SK-N-SH (cell line): ENCODE measurements at regions not wholly inside any gene's neighbourhood (a gene's known extent, or its start where the extent isn't known, plus 50 kb on each side); places are given as distances from the start of the nearest gene placed in this dataset.

Source experiments
- CTCF ChIA-PET: fragments of 300-600, 350-600 bp; formaldehyde crosslinking; extraction: SDS; loops from one replicate; lab custom pipeline; 2021; lab: Yijun Ruan, JAX
- POLR2A ChIA-PET: fragments of 350-600 bp; sonication (Branson Sonifier 250); formaldehyde crosslinking; extraction: SDS; loops from one replicate; lab custom pipeline; 2020; ENCODE audit warnings: antibody characterized with exemption, inconsistent platforms; lab: Yijun Ruan, JAX
- DNase-seq: peaks from one replicate; pipeline ENCODE4 v3.0.0; 2012
- H2AFZ ChIP-seq: fragments of 200-600 bp; sonication (generic); 2 replicates; pipeline ENCODE4 v1.8.1; 2016; ENCODE audit warnings: antibody characterized with exemption, mild to moderate bottlenecking, low read depth
- H3F3A ChIP-seq: fragments of 200-600 bp; sonication (generic); replicated peaks from 2 replicates; pipeline ENCODE3; 2016; ENCODE audit warnings: antibody characterized with exemption, mild to moderate bottlenecking; ENCODE audit not compliant: insufficient read depth
- H3K27ac ChIP-seq, 2 experiments: fragments of 200-500 bp in 1 of 2; fragments of 200-600 bp in 1 of 2; sonication (Bioruptor generic) in 1 of 2; sonication (generic), shearing (Covaris generic) in 1 of 2; 2 replicates each; pipeline versions ENCODE4 v1.5.1 to v1.6.1; 2014 to 2016; ENCODE audit warnings: low read depth in 2 of 2, inconsistent platforms in 1 of 2, low read length in 1 of 2, mild to moderate bottlenecking in 1 of 2, mixed read lengths in 1 of 2
- H3K27me3 ChIP-seq: fragments of 200-600 bp; sonication (generic), shearing (Covaris generic); 2 replicates; pipeline ENCODE4 v1.6.1; 2016; ENCODE audit warnings: mixed run types; ENCODE audit not compliant: insufficient read depth
- H3K36me3 ChIP-seq, 2 experiments: fragments of 200-500 bp in 1 of 2; fragments of 200-600 bp in 1 of 2; sonication (Bioruptor generic) in 1 of 2; sonication (generic) in 1 of 2; replicated peaks in 1 of 2; 2 replicates each; pipeline versions ENCODE3 to v1.5.1; 2014 to 2016; ENCODE audit warnings: low read length in 1 of 2, mild to moderate bottlenecking in 1 of 2; ENCODE audit not compliant: insufficient read depth in 2 of 2, control insufficient read depth in 1 of 2
- H3K4me1 ChIP-seq, 2 experiments: fragments of 200-500 bp in 1 of 2; fragments of 200-600 bp in 1 of 2; sonication (Bioruptor generic) in 1 of 2; sonication (generic), shearing (Covaris generic) in 1 of 2; 2 replicates each; pipeline versions ENCODE4 v1.5.1 to v1.6.1; 2014 to 2016; ENCODE audit warnings: low read depth in 1 of 2, low read length in 1 of 2, mixed run types in 1 of 2; ENCODE audit not compliant: insufficient read depth in 2 of 2, control insufficient read depth in 1 of 2
- H3K4me2 ChIP-seq: fragments of 200-600 bp; sonication (generic), shearing (Covaris generic); 2 replicates; pipeline ENCODE4 v1.6.1; 2017; ENCODE audit warnings: mixed run types
- H3K4me3 ChIP-seq, 2 experiments: fragments of 200-500 bp in 1 of 2; fragments of 200-600 bp in 1 of 2; sonication (Bioruptor generic) in 1 of 2; sonication (generic), shearing (Covaris generic) in 1 of 2; 2 replicates each; pipeline versions ENCODE4 v1.5.1 to v1.8.1; 2014 to 2016; ENCODE audit warnings: low read depth in 2 of 2, inconsistent platforms in 1 of 2, low read length in 1 of 2, mild to moderate bottlenecking in 1 of 2, mixed read lengths in 1 of 2, moderate library complexity in 1 of 2
- H3K79me2 ChIP-seq: fragments of 200-600 bp; sonication (generic); 2 replicates; pipeline ENCODE4 v1.8.1; 2017; ENCODE audit warnings: mild to moderate bottlenecking; ENCODE audit not compliant: insufficient read depth
- H3K9ac ChIP-seq: fragments of 200-600 bp; sonication (generic); 2 replicates; pipeline ENCODE4 v1.6.1; 2017; ENCODE audit warnings: mixed run types
- H3K9me2 ChIP-seq: fragments of 200-600 bp; sonication (generic); 2 replicates; pipeline ENCODE4 v1.6.1; 2017; ENCODE audit warnings: mixed run types
- H3K9me3 ChIP-seq: fragments of 200-600 bp; sonication (generic); 2 replicates; pipeline ENCODE4 v1.6.1; 2017; ENCODE audit warnings: mixed run types, mild to moderate bottlenecking, moderate library complexity
- H4K20me1 ChIP-seq: fragments of 200-600 bp; sonication (generic); 2 replicates; pipeline ENCODE4 v1.6.1; 2017; ENCODE audit warnings: mild to moderate bottlenecking, mixed run types; ENCODE audit not compliant: insufficient read depth
- ELF1 ChIP-seq: IDR thresholded peaks from 2 replicates; pipeline ENCODE4 v1.4.0; 2012
- EP300 ChIP-seq, 2 experiments: IDR thresholded peaks; 2 replicates each; pipeline versions ENCODE4 v1.4.0 to v1.6.1; 2012; ENCODE audit warnings: borderline replicate concordance in 1 of 2, low read depth in 1 of 2, low read length in 1 of 2
- FOXJ3 ChIP-seq: sonication (generic); formaldehyde crosslinking; IDR thresholded peaks from 2 replicates; pipeline ENCODE4 v1.5.1; 2020; ENCODE audit warnings: mild to moderate bottlenecking, missing genetic modification reagents
- FOXM1 ChIP-seq: IDR thresholded peaks from 2 replicates; pipeline ENCODE4 v1.4.0; 2012; ENCODE audit warnings: low read depth, mild to moderate bottlenecking
- JUND ChIP-seq: IDR thresholded peaks from 2 replicates; pipeline ENCODE4 v1.4.0; 2012
- MEF2A ChIP-seq: IDR thresholded peaks from 2 replicates; pipeline ENCODE4 v1.4.0; 2012; ENCODE audit warnings: low read depth, borderline replicate concordance
- MXI1 ChIP-seq: IDR thresholded peaks from 2 replicates; pipeline ENCODE4 v1.6.1; 2012; ENCODE audit warnings: mild to moderate bottlenecking, low read depth, low read length, improper control_type of control experiment
- NFIC ChIP-seq: IDR thresholded peaks from 2 replicates; pipeline ENCODE4 v1.4.0; 2012; ENCODE audit warnings: borderline replicate concordance
- NRF1 ChIP-seq: IDR thresholded peaks from 2 replicates; pipeline ENCODE4 v1.6.1; 2012; ENCODE audit warnings: low read depth, mild to moderate bottlenecking, low read length
- POLR2AphosphoS5 ChIP-seq: IDR thresholded peaks from 2 replicates; pipeline ENCODE4 v1.6.1; 2012; ENCODE audit warnings: low read depth, low read length
- SMC3 ChIP-seq: IDR thresholded peaks from 2 replicates; pipeline ENCODE4 v1.6.1; 2012; ENCODE audit warnings: low read depth, low read length, improper control_type of control experiment
- TAF1 ChIP-seq: IDR thresholded peaks from 2 replicates; pipeline ENCODE4 v1.6.1; 2012; ENCODE audit warnings: low read depth, mild to moderate bottlenecking, low read length, moderate library complexity, borderline replicate concordance
- TCF12 ChIP-seq: IDR thresholded peaks from 2 replicates; pipeline ENCODE4 v1.4.0; 2012
- WGBS: methylation state at CpG from one replicate; pipeline ENCODE4 v1.1.6; 2017; ENCODE audit warnings: low lambda C conversion rate; 5-methylcytosine and 5-hydroxymethylcytosine counted together
- TF ChIP-seq, protein P1 (sequence below): IDR thresholded peaks from 2 replicates; pipeline ENCODE4 v1.4.0; 2012; ENCODE audit warnings: low read depth
- TF ChIP-seq, protein P2 (sequence below): fragments of 150-350 bp; IDR thresholded peaks from 2 replicates; pipeline ENCODE4 v1.6.1; 2016; ENCODE audit warnings: mild to moderate bottlenecking, low read depth, low read length
- TF ChIP-seq, protein P3 (sequence below): IDR thresholded peaks from 2 replicates; pipeline ENCODE4 v1.4.0; 2012; ENCODE audit warnings: low read depth, borderline replicate concordance
- TF ChIP-seq, protein P4 (sequence below): fragments of 200-600 bp; sonication (generic); IDR thresholded peaks from 2 replicates; pipeline ENCODE4 v1.6.1; 2017; ENCODE audit warnings: antibody characterized with exemption, mild to moderate bottlenecking, moderate library complexity
- TF ChIP-seq, protein P5 (sequence below): fragments of 150-350 bp; IDR thresholded peaks from 2 replicates; pipeline ENCODE4 v1.6.1; 2017; ENCODE audit warnings: antibody characterized with exemption, low read length, low read depth, borderline replicate concordance
- TF ChIP-seq, protein P6 (sequence below): IDR thresholded peaks from 2 replicates; pipeline ENCODE4; 2012

DNA sequence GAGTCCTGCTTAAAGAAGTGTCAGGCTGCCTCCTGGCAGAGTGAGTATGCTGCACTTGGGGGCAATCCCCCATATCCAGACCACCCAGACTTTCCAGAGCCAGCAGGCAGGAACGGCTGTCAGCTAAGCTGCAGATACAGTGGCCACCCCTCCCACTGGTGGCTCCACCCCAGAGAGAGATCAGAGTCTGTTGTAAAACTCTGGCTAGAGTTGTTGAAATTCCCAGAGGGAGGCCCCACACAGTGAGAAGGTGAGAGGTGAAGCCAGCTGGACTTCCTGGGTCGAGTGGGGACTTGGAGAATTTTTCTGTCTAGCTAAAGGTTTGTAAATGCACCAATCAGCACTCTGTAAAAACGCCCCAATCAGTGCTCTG, 533.8 kb upstream of the ACVR2A start:
- H3K4me1 ChIP-seq = no peaks in the 10 kb centered on the region
- H3K9me2 ChIP-seq = no peaks in the 10 kb centered on the region; the same call in 1 of the 2 replicates
- CTCF ChIA-PET = no interaction called here
- POLR2A ChIA-PET = no interaction called here
- H3F3A ChIP-seq = no peaks in the 10 kb centered on the region
- H2AFZ ChIP-seq = no peak overlapping the region
- 0% methylated on average over 3 of the region's 3 CpGs for WGBS
- TF ChIP-seq NFIC (no peak), SMC3 (no peak), NRF1 (no peak)
- TF ChIP-seq, protein P1, sequence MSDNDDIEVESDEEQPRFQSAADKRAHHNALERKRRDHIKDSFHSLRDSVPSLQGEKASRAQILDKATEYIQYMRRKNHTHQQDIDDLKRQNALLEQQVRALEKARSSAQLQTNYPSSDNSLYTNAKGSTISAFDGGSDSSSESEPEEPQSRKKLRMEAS = no peak
- TF ChIP-seq, all 33 proteins: peak for 0
- DNase-seq = no peak
- Histone ChIP-seq H3K27ac (no peak overlapping the region), H3K4me2 (no peak overlapping the region), H3K79me2 (no peaks in the 10 kb centered on the region), H4K20me1 (no peaks in the 10 kb centered on the region), H3K27me3 (no peaks in the 10 kb centered on the region), H3K9ac (no peak overlapping the region), H3K36me3 (no peaks in the 10 kb centered on the region), H3K4me3 (no peak overlapping the region), H3K9me3 (no peaks in the 10 kb centered on the region)

DNA sequence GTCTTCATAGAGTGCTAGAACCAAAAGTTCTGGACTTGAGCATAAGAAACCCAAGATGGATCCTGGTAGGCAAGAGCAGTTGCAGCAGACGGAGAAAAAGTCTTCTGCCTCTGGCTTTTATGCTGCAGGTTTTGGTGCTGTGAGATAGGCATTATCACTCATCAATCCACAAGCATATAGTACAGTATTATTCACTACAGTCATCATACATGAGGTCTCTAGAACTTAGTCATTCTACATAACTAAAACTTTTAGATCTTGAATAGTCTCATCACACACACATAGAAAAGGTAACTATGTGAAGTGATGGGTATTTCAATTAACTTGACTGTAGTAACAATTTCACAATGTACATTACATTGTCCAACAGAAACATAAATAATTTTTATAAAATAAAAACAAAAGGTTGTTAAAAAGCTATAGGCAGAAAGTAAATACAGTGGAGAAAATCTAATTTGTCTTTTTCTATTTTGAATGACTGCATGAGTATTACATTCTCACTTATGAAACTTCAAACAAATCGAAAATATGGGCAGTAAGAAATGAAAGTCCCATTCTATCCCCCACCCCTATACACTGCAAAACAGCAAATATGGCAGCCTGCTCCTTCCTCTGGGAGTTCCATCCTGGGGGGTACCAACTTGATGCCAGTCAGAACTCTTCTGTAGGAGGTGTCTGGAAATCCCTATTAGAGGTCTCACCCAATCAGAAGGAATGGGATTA, 534.3 kb upstream of the ACVR2A start:
- Histone ChIP-seq H3K79me2 (no peaks in the 10 kb centered on the region), H3K4me2 (no peak overlapping the region), H4K20me1 (no peaks in the 10 kb centered on the region), H3K36me3 (no peaks in the 10 kb centered on the region), H2AFZ (no peak overlapping the region), H3K27ac (no peak overlapping the region), H3K9ac (no peak overlapping the region), H3K4me3 (no peak overlapping the region), H3K9me3 (no peaks in the 10 kb centered on the region), H3F3A (no peaks in the 10 kb centered on the region), H3K4me1 (no peaks in the 10 kb centered on the region), H3K27me3 (no peaks in the 10 kb centered on the region), H3K9me2 (no peaks in the 10 kb centered on the region; the same call in 1 of the 2 replicates)
- no peak for DNase-seq
- POLR2A ChIA-PET = no interaction called here
- 2% methylated on average over 2 of the region's 2 CpGs for WGBS
- CTCF ChIA-PET = interaction anchor here (0.6 kb wide), 1 partner anchor 255 kb away, joined by 4 read pairs; no protein-coding TSS in a partner anchor
- TF ChIP-seq POLR2AphosphoS5 (no peak), ELF1 (no peak), MEF2A (no peak), TAF1 (no peak), FOXJ3 (CRISPR knock-in tag) (no peak), MXI1 (no peak), JUND (no peak), FOXM1 (no peak), TCF12 (no peak), EP300 (IDR thresholded peaks at IDR 0.05; ENCODE audit: borderline replicate concordance in 1 of 2, low read depth in 1 of 2, low read length in 1 of 2) (no peak)
- TF ChIP-seq, protein P2, sequence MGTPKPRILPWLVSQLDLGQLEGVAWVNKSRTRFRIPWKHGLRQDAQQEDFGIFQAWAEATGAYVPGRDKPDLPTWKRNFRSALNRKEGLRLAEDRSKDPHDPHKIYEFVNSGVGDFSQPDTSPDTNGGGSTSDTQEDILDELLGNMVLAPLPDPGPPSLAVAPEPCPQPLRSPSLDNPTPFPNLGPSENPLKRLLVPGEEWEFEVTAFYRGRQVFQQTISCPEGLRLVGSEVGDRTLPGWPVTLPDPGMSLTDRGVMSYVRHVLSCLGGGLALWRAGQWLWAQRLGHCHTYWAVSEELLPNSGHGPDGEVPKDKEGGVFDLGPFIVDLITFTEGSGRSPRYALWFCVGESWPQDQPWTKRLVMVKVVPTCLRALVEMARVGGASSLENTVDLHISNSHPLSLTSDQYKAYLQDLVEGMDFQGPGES = no peak
- TF ChIP-seq, protein P3, sequence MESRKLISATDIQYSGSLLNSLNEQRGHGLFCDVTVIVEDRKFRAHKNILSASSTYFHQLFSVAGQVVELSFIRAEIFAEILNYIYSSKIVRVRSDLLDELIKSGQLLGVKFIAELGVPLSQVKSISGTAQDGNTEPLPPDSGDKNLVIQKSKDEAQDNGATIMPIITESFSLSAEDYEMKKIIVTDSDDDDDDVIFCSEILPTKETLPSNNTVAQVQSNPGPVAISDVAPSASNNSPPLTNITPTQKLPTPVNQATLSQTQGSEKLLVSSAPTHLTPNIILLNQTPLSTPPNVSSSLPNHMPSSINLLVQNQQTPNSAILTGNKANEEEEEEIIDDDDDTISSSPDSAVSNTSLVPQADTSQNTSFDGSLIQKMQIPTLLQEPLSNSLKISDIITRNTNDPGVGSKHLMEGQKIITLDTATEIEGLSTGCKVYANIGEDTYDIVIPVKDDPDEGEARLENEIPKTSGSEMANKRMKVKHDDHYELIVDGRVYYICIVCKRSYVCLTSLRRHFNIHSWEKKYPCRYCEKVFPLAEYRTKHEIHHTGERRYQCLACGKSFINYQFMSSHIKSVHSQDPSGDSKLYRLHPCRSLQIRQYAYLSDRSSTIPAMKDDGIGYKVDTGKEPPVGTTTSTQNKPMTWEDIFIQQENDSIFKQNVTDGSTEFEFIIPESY = no peak
- TF ChIP-seq, protein P4, sequence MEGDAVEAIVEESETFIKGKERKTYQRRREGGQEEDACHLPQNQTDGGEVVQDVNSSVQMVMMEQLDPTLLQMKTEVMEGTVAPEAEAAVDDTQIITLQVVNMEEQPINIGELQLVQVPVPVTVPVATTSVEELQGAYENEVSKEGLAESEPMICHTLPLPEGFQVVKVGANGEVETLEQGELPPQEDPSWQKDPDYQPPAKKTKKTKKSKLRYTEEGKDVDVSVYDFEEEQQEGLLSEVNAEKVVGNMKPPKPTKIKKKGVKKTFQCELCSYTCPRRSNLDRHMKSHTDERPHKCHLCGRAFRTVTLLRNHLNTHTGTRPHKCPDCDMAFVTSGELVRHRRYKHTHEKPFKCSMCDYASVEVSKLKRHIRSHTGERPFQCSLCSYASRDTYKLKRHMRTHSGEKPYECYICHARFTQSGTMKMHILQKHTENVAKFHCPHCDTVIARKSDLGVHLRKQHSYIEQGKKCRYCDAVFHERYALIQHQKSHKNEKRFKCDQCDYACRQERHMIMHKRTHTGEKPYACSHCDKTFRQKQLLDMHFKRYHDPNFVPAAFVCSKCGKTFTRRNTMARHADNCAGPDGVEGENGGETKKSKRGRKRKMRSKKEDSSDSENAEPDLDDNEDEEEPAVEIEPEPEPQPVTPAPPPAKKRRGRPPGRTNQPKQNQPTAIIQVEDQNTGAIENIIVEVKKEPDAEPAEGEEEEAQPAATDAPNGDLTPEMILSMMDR = no peak
- TF ChIP-seq, protein P5, sequence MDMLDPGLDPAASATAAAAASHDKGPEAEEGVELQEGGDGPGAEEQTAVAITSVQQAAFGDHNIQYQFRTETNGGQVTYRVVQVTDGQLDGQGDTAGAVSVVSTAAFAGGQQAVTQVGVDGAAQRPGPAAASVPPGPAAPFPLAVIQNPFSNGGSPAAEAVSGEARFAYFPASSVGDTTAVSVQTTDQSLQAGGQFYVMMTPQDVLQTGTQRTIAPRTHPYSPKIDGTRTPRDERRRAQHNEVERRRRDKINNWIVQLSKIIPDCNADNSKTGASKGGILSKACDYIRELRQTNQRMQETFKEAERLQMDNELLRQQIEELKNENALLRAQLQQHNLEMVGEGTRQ = no peak
- TF ChIP-seq, protein P6, sequence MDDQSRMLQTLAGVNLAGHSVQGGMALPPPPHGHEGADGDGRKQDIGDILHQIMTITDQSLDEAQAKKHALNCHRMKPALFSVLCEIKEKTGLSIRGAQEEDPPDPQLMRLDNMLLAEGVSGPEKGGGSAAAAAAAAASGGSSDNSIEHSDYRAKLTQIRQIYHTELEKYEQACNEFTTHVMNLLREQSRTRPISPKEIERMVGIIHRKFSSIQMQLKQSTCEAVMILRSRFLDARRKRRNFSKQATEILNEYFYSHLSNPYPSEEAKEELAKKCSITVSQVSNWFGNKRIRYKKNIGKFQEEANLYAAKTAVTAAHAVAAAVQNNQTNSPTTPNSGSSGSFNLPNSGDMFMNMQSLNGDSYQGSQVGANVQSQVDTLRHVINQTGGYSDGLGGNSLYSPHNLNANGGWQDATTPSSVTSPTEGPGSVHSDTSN = no peak
